NCI-H748 treated with DMSO at 0.1 percent for 48 hours (cell line): ENCODE measurements at regions not wholly inside any gene's neighbourhood (a gene's known extent, or its start where the extent isn't known, plus 50 kb on each side); places are given as distances from the start of the nearest gene placed in this dataset.
"Not testable (repeated sequence)": the region's sequence is repeated elsewhere in the genome, so short reads cannot be mapped to it uniquely, and the experiment has no call there.

Experiments
- DNase-seq: peaks from one replicate; lab custom pipeline; 2025; lab: John Stamatoyannopoulos, UW

GRCh38 chr2:75432761-75433361 is 127.9 kb downstream of the EVA1A start:
- no peak for DNase-seq

- DNase-seq = no peak
Measured at GRCh38 chr2:75431763-75432162, 129.0 kb downstream of the EVA1A start.

GRCh38 chr2:75431276-75431675 is 129.5 kb downstream of the EVA1A start:
- DNase-seq = no peak

- not testable (repeated sequence) for DNase-seq
Measured at GRCh38 chr2:75430449-75430848, 130.3 kb downstream of the EVA1A start.

- DNase-seq = no peak
Measured at GRCh38 chr2:75428646-75429443, 131.9 kb downstream of the EVA1A start.

GRCh38 chr2:75428060-75428459 is 132.7 kb downstream of the EVA1A start:
- no peak for DNase-seq

- DNase-seq = no peak
Measured at GRCh38 chr2:75424936-75425619, 135.7 kb downstream of the EVA1A start.

- DNase-seq = no peak
Measured at GRCh38 chr2:75421986-75422385, 138.8 kb downstream of the EVA1A start.

- DNase-seq = no peak
Measured at GRCh38 chr2:75416420-75417342, 144.1 kb downstream of the EVA1A start.

GRCh38 chr2:75415731-75416130 is 145.0 kb downstream of the EVA1A start:
- no peak for DNase-seq

GRCh38 chr2:75415111-75415626 is 145.6 kb downstream of the EVA1A start:
- no peak for DNase-seq

GRCh38 chr2:75411574-75411973 is 149.2 kb downstream of the EVA1A start:
- DNase-seq = no peak

GRCh38 chr2:75410702-75411101 is 150.0 kb downstream of the EVA1A start:
- no peak for DNase-seq

- no peak for DNase-seq
Measured at GRCh38 chr2:75408771-75409170, 152.0 kb downstream of the EVA1A start.

GRCh38 chr2:75407038-75407530 is 153.7 kb downstream of the EVA1A start:
- DNase-seq = no peak

GRCh38 chr2:75406131-75406581 is 154.6 kb downstream of the EVA1A start:
- DNase-seq = no peak

- no peak for DNase-seq
Measured at GRCh38 chr2:75405000-75405399, 155.7 kb downstream of the EVA1A start.

- DNase-seq = peak; percentile 11
Measured at GRCh38 chr2:75403991-75404428, 156.7 kb downstream of the EVA1A start.

- no peak for DNase-seq
Measured at GRCh38 chr2:75396314-75396713, 164.4 kb downstream of the EVA1A start.

- DNase-seq = not testable (repeated sequence)
Measured at GRCh38 chr2:75394764-75395163, 166.0 kb downstream of the EVA1A start.

GRCh38 chr2:75390169-75390568 is 170.6 kb downstream of the EVA1A start:
- DNase-seq = no peak
